Sigmoid colon (tissue), 6 donors: ENCODE measurements at regions not wholly inside any gene's neighbourhood (a gene's known extent, or its start where the extent isn't known, plus 50 kb on each side); places are given as distances from the start of the nearest gene placed in this dataset.

Experiments
- DNase-seq: peaks from one replicate; pipeline ENCODE4 v3.0.0-alpha.2; 2019
- H3K27ac ChIP-seq, 4 donors: fragments of 200-600 bp; sonication (generic); one replicate each; pipeline ENCODE4 v1.5.1; 2016 to 2019; ENCODE audit warnings: mild to moderate bottlenecking in 1 of 4
- H3K27me3 ChIP-seq, 3 donors: fragments of 200-600 bp; sonication (generic); one replicate each; pipeline ENCODE4 v1.5.1; 2019; ENCODE audit warnings: mild to moderate bottlenecking in 1 of 3
- H3K36me3 ChIP-seq, 4 donors: fragments of 200-600 bp; sonication (generic); one replicate each; pipeline ENCODE4 v1.5.1; 2016 to 2019
- H3K4me1 ChIP-seq, 4 donors: fragments of 200-600 bp; sonication (generic); one replicate each; pipeline ENCODE4 v1.5.1; 2017 to 2019
- H3K4me3 ChIP-seq, 4 donors: fragments of 200-600 bp; sonication (generic); one replicate each; pipeline ENCODE4 v1.5.1; 2017 to 2019; ENCODE audit warnings: mild to moderate bottlenecking in 2 of 4, moderate library complexity in 1 of 4
- H3K9me3 ChIP-seq, 4 donors: fragments of 200-600 bp in 3 of 4; sonication (generic) in 3 of 4; one replicate each; pipeline versions ENCODE4 v1.5.1 to v1.6.1; 2013 to 2019
- CTCF ChIP-seq, 4 experiments: fragments of 450-650 bp in 3 of 4; fragments of 200-600 bp in 1 of 4; IDR thresholded peaks; one replicate each; pipeline ENCODE4 v1.5.1; 2016 to 2019; ENCODE audit warnings: antibody characterized with exemption in 4 of 4, mild to moderate bottlenecking in 3 of 4, moderate library complexity in 2 of 4
- EP300 ChIP-seq, 4 donors: sonication (generic); formaldehyde crosslinking; IDR thresholded peaks; one replicate each; pipeline ENCODE4 v1.6.1; 2017; ENCODE audit warnings: antibody characterized with exemption in 4 of 4
- POLR2A ChIP-seq, 2 donors: fragments of 450-650 bp; IDR thresholded peaks; one replicate each; pipeline ENCODE4 v1.6.1; 2016; ENCODE audit warnings: antibody characterized with exemption in 2 of 2, mild to moderate bottlenecking in 2 of 2, moderate library complexity in 2 of 2
- POLR2AphosphoS5 ChIP-seq, 4 donors: sonication (generic); formaldehyde crosslinking; IDR thresholded peaks; one replicate each; pipeline ENCODE4 v1.6.1; 2017; ENCODE audit warnings: antibody characterized with exemption in 4 of 4
- WGBS, 2 donors: extraction: QIAGEN DNeasy Blood & Tissue Kit; methylation state at CpG; one replicate each; pipeline ENCODE4 v1.1.7; 2013; 5-methylcytosine and 5-hydroxymethylcytosine counted together
- intact Hi-C: fragments of 100-400 bp; cut with DNase I; formaldehyde crosslinking; loops from one replicate; pipeline ENCODE4 v1.15.1; 2023
- donor health status: healthy with polysubstance abuse.
- donor health status: healthy.

- Histone ChIP-seq H3K9me3 (no peaks in the 10 kb centered on the region), H3K27ac (no peak overlapping the region), H3K36me3 (no peaks in the 10 kb centered on the region), H3K4me1 (no peaks in the 10 kb centered on the region), H3K27me3 (no peaks in the 10 kb centered on the region), H3K4me3 (no peak overlapping the region)
- no peak for DNase-seq
- no peak for TF ChIP-seq POLR2AphosphoS5 (IDR thresholded peaks at IDR 0.05)
- TF ChIP-seq CTCF (IDR thresholded peaks at IDR 0.05) = no peak
- no peak for TF ChIP-seq POLR2A (IDR thresholded peaks at IDR 0.05)
- intact Hi-C loops = no loop called here
- 79 to 93% methylated on average over 1 of the region's 1 CpG for WGBS, 2 donors
These were observed 512.1 kb downstream of the CDH26 start for GRCh38 chr20:60470366-60470765.

GRCh38 chr20:60473211-60473610 is 515.0 kb downstream of the CDH26 start:
- Histone ChIP-seq H3K27me3 (no peaks in the 10 kb centered on the region), H3K36me3 (no peaks in the 10 kb centered on the region), H3K9me3 (no peaks in the 10 kb centered on the region), H3K27ac (no peak overlapping the region), H3K4me3 (no peak overlapping the region), H3K4me1 (no peaks in the 10 kb centered on the region)
- TF ChIP-seq CTCF (IDR thresholded peaks at IDR 0.05) (no peak), EP300 (IDR thresholded peaks at IDR 0.05) (no peak), POLR2AphosphoS5 (IDR thresholded peaks at IDR 0.05) (no peak), POLR2A (IDR thresholded peaks at IDR 0.05) (no peak)
- DNase-seq = no peak
- 58 to 68% methylated on average over 2 of the region's 2 CpGs for WGBS, 2 donors
- intact Hi-C loops = no loop called here

- intact Hi-C loops = no loop called here
- TF ChIP-seq POLR2AphosphoS5 (IDR thresholded peaks at IDR 0.05) (no peak), EP300 (IDR thresholded peaks at IDR 0.05) (no peak), POLR2A (IDR thresholded peaks at IDR 0.05) (no peak), CTCF (IDR thresholded peaks at IDR 0.05) (no peak)
- 80 to 81% methylated on average over 8 of the region's 8 CpGs for WGBS, 2 donors
- DNase-seq = no peak
- Histone ChIP-seq H3K4me1 (no peaks in the 10 kb centered on the region), H3K27me3 (no peaks in the 10 kb centered on the region), H3K27ac (no peak overlapping the region), H3K9me3 (no peaks in the 10 kb centered on the region), H3K4me3 (no peak overlapping the region), H3K36me3 (no peaks in the 10 kb centered on the region)
These were observed 516.2 kb downstream of the CDH26 start for GRCh38 chr20:60474385-60474910.

- no peak overlapping the region for H3K27ac ChIP-seq
- 72 to 79% methylated on average over 7 of the region's 7 CpGs for WGBS, 2 donors
These were observed 517.8 kb downstream of the CDH26 start for GRCh38 chr20:60476045-60476444.

GRCh38 chr20:60477958-60478357 is 519.7 kb downstream of the CDH26 start:
- Histone ChIP-seq H3K27ac (no peak overlapping the region), H3K36me3 (no peaks in the 10 kb centered on the region), H3K4me1 (no peaks in the 10 kb centered on the region), H3K9me3 (no peaks in the 10 kb centered on the region), H3K4me3 (no peak overlapping the region), H3K27me3 (no peaks in the 10 kb centered on the region)
- no peak for DNase-seq
- TF ChIP-seq POLR2AphosphoS5 (IDR thresholded peaks at IDR 0.05) (no peak), POLR2A (IDR thresholded peaks at IDR 0.05) (no peak), EP300 (IDR thresholded peaks at IDR 0.05) (no peak), CTCF (IDR thresholded peaks at IDR 0.05) (no peak)
- 40 to 63% methylated on average over 11 of the region's 11 CpGs for WGBS, 2 donors
- intact Hi-C loops = no loop called here

More at GRCh38 chr20:60476045-60476444, 517.8 kb downstream of the CDH26 start:
- Histone ChIP-seq H3K36me3 (no peaks in the 10 kb centered on the region), H3K9me3 (no peaks in the 10 kb centered on the region), H3K4me1 (no peaks in the 10 kb centered on the region), H3K4me3 (no peak overlapping the region), H3K27me3 (no peaks in the 10 kb centered on the region)
- no peak for DNase-seq
- intact Hi-C loops = no loop called here
- no peak for TF ChIP-seq EP300 (IDR thresholded peaks at IDR 0.05)
